D721Med (cell line): ENCODE measurements at regions not wholly inside any gene's neighbourhood (a gene's known extent, or its start where the extent isn't known, plus 50 kb on each side); places are given as distances from the start of the nearest gene placed in this dataset.

Source experiments
- DNase-seq: peaks from one replicate; pipeline ENCODE4 v3.0.0; 2011; ENCODE audit warnings: low spot score; ENCODE audit not compliant: insufficient read length
- FAIRE-seq: peaks from 2 replicates; lab custom pipeline; 2011; peaks lifted over from hg19 to GRCh38; lab: Jason Lieb, UNC
- CTCF ChIP-seq: IDR thresholded peaks from 2 replicates; pipeline ENCODE4 v1.5.1; 2012; ENCODE audit warnings: mild to moderate bottlenecking, control low read depth; ENCODE audit not compliant: insufficient read depth; ENCODE audit errors: missing control alignments

GRCh38 chr21:26784974-26785373 lies 60.2 kb downstream of the ADAMTS1 start:
- DNase-seq, result no peak
- no peak for TF ChIP-seq CTCF
- FAIRE-seq, result no peak

- no peak for FAIRE-seq
- no peak for DNase-seq
- no peak for TF ChIP-seq CTCF
Observed at GRCh38 chr21:26783466-26784195, 61.6 kb downstream of the ADAMTS1 start.

DNA sequence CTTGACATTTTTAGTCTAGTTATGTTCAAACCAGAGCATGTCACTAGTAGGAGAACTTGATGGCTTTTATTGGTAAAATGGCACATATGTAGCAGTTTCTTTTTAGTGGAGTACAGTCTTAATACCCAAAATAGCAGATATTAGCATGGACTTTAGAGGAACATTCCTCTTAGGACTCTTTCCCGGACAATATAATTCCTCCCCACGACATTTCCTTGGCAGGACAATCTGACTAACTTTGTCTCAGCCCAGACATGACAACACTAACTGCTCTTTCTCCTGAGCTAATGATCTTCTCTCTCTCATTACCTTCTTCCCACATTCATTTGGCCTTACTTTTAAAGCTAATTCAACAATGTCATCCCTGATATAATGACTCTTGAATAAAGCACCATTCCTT lies 62.5 kb downstream of the ADAMTS1 start:
- FAIRE-seq (no peak), DNase-seq (no peak)
- TF ChIP-seq CTCF, result no peak

- FAIRE-seq (no peak), DNase-seq (no peak)
- no peak for TF ChIP-seq CTCF
Observed at GRCh38 chr21:26782331-26782730, 62.9 kb downstream of the ADAMTS1 start.

DNA sequence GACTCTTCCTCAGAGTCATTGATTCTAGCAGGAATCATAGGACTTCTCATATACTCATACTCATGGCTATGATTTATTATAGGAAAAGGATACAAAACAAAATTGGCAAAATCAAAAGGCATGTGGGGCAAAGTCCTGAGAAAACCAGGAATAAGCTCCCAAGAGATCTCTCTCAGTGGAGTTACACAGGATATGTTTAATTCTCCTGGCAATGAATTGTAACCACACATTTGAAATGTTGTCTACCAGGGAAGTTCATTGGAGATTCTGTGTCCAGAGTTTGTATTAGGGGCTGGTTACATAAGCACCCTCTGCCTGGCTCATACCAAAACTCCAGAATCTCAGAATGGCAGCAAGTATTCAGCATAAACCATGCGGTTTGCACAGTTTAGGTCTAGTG lies 63.9 kb downstream of the ADAMTS1 start:
- no peak for TF ChIP-seq CTCF
- FAIRE-seq, result no peak
- DNase-seq, result no peak

- no peak for TF ChIP-seq CTCF
- no peak for FAIRE-seq
- DNase-seq, result no peak
Observed at GRCh38 chr21:26777166-26777565, 68.0 kb downstream of the ADAMTS1 start.

- no peak for FAIRE-seq
- TF ChIP-seq CTCF, result no peak
- no peak for DNase-seq
Observed at GRCh38 chr21:26776310-26777021, 68.7 kb downstream of the ADAMTS1 start.
